Panc1 (cell line): ENCODE measurements at regions not wholly inside any gene's neighbourhood (a gene's known extent, or its start where the extent isn't known, plus 50 kb on each side); places are given as distances from the start of the nearest gene placed in this dataset.

Experiments used
- POLR2AphosphoS5 ChIP-seq: IDR thresholded peaks from 2 replicates; pipeline ENCODE4 v1.6.1; 2012; ENCODE audit warnings: mild to moderate bottlenecking, low read depth, low read length, moderate library complexity
- TCF7L2 ChIP-seq: IDR thresholded peaks from 2 replicates; pipeline ENCODE4 v1.6.1; 2011; ENCODE audit warnings: mild to moderate bottlenecking, low read depth, low read length, inconsistent platforms
- TF ChIP-seq, protein P1 (sequence below): fragments of 450-650 bp; IDR thresholded peaks from 2 replicates; pipeline ENCODE4 v1.5.1; 2017; ENCODE audit warnings: mild to moderate bottlenecking
- TF ChIP-seq, protein P2 (sequence below), 2 experiments: IDR thresholded peaks; 2 replicates each; pipeline ENCODE4 v1.6.1; 2011 to 2012; ENCODE audit warnings: low read depth in 2 of 2, control low read depth in 1 of 2, low read length in 1 of 2, mild to moderate bottlenecking in 1 of 2, moderate library complexity in 1 of 2; ENCODE audit not compliant: insufficient read depth in 1 of 2

DNA sequence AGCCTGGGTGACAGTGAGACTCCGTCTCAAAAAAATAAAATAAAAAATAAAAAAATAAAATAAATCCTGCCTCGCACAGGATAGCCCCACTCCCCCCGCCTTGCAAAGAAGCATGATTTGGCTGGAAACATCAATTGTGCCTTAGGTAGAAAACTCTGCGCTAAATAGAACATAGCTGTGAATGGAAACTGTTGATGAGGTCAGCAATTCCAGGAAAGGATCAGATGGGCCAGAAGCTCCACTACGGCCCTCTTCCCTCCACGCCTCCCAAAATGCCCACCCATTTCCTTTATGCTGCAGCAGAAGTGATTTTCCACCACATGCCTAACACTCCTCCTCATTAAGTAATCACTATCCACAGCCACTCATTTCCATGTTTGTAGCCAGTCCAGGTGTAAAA lies 473.4 kb downstream of the XYLT1 start:
- TF ChIP-seq, protein P1, sequence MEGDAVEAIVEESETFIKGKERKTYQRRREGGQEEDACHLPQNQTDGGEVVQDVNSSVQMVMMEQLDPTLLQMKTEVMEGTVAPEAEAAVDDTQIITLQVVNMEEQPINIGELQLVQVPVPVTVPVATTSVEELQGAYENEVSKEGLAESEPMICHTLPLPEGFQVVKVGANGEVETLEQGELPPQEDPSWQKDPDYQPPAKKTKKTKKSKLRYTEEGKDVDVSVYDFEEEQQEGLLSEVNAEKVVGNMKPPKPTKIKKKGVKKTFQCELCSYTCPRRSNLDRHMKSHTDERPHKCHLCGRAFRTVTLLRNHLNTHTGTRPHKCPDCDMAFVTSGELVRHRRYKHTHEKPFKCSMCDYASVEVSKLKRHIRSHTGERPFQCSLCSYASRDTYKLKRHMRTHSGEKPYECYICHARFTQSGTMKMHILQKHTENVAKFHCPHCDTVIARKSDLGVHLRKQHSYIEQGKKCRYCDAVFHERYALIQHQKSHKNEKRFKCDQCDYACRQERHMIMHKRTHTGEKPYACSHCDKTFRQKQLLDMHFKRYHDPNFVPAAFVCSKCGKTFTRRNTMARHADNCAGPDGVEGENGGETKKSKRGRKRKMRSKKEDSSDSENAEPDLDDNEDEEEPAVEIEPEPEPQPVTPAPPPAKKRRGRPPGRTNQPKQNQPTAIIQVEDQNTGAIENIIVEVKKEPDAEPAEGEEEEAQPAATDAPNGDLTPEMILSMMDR = no peak
- no peak for TF ChIP-seq TCF7L2
- no peak for TF ChIP-seq POLR2AphosphoS5
- TF ChIP-seq, protein P2, sequence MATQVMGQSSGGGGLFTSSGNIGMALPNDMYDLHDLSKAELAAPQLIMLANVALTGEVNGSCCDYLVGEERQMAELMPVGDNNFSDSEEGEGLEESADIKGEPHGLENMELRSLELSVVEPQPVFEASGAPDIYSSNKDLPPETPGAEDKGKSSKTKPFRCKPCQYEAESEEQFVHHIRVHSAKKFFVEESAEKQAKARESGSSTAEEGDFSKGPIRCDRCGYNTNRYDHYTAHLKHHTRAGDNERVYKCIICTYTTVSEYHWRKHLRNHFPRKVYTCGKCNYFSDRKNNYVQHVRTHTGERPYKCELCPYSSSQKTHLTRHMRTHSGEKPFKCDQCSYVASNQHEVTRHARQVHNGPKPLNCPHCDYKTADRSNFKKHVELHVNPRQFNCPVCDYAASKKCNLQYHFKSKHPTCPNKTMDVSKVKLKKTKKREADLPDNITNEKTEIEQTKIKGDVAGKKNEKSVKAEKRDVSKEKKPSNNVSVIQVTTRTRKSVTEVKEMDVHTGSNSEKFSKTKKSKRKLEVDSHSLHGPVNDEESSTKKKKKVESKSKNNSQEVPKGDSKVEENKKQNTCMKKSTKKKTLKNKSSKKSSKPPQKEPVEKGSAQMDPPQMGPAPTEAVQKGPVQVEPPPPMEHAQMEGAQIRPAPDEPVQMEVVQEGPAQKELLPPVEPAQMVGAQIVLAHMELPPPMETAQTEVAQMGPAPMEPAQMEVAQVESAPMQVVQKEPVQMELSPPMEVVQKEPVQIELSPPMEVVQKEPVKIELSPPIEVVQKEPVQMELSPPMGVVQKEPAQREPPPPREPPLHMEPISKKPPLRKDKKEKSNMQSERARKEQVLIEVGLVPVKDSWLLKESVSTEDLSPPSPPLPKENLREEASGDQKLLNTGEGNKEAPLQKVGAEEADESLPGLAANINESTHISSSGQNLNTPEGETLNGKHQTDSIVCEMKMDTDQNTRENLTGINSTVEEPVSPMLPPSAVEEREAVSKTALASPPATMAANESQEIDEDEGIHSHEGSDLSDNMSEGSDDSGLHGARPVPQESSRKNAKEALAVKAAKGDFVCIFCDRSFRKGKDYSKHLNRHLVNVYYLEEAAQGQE (IDR thresholded peaks at IDR 0.05; ENCODE audit: insufficient read depth in 1 of 2, low read depth in 2 of 2, low read length in 1 of 2) = no peak
